CD4-positive, alpha-beta T cell treated with Interleukin-21 for 1 hour (primary cell): ENCODE measurements at regions not wholly inside any gene's neighbourhood (a gene's known extent, or its start where the extent isn't known, plus 50 kb on each side); places are given as distances from the start of the nearest gene placed in this dataset.

Experiments
- DNase-seq: peaks from one replicate; pipeline ENCODE4 v3.0.0-alpha.2; 2020

DNA sequence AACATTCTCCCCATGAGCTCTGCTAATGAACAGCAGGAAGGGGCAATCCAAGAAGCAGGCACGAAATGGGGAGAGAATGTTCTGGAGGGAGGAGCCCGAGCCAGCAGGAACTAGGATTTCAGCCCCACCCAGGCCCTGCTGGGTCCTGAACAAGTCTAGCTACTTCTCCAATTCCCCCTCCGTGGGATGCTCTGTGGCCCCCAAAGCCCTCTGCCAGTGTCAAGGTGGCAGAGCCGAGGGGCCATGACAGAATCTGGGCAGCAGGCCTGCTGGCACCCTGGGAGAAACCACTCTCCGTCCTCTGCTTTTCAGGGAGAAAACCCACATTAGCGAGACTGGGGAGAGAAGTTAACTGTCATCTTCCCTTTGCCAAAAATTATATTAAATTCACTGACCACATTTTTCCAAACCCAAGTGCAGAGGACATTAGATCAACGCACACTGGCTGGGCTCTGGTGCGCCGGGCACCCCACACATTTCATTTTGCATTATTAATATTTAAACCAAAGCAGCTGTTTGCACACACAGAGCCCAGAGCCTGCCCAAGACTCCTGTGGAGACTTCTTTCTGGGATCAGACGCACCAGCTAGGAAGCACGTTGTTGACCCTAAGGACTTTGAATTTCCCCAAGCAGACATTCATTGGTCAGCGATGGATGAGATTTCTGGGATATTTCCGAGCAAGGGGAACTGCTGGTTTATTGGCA, 80.2 kb upstream of the PKDCC start:
- DNase-seq, result no peak

DNA sequence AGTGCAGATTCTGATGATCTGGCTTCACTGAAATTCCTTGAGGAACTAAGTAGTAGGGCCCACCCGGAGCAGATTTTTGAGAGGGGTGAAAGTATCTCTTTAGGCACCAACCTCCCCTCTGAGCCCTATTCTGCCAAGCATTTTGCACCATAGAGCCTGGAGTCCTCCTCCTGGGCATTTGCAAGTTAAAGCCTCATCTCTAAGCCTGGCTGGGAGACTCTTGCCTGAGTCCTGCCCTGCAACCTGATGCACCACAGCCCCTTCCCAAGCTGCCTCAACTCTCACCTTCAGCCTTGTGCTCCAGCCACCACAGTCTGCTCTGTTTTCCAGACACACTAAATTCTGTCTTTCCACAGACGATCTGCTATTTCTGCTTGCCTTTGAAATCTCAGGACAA, 79.6 kb upstream of the PKDCC start:
- DNase-seq, result no peak

DNA sequence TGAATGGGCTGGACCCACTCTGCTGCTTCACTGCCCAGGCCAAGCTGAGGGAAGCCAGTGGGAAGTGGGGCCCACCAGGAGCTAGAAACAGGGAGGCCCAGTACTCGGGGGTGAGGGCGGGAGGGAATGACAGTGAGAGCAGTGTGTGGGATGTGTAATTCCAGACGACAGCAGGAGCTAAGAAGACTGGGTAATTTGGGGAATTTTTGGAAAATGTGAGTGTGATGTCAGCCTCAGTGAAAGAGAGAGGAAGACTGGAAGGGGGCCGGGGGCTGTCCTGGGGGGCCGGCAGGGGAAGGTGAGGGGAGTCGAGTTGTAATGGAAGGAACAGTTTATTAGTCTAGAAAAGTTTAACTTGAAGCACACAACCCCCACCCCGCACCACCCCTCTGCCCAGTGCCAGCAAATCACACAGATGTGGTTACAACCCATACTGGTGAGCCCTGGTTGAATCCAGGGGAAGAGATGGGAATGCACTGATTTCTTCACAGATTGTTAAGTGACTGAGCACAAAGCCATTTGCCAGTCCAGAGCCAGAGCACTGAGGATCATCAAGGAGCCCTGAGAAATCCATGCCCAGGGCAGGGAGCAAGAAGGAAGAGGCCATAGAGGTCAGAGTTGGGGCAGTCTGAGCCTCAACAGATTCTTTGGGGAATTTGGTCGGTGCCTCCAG, 76.7 kb upstream of the PKDCC start:
- DNase-seq, result no peak

DNA sequence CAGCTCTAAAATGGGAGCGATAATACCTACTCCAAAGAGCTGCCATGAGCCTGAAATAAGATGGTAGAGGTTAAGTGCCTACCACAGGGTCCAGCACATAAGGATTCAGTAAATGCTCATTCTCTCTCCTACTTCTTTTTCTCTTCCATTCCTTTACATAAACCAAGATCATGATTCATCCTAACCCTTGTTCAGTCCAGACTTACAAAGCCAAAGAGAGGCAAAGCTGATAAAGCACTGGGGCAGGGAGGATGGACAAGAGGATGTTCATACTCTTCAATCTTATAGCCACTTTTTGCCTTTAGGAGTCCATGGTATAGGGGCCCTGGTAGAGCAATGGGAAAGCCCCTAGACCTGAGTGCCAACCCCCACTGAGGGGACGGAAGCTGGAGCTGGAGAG, 75.6 kb upstream of the PKDCC start:
- no peak for DNase-seq

DNA sequence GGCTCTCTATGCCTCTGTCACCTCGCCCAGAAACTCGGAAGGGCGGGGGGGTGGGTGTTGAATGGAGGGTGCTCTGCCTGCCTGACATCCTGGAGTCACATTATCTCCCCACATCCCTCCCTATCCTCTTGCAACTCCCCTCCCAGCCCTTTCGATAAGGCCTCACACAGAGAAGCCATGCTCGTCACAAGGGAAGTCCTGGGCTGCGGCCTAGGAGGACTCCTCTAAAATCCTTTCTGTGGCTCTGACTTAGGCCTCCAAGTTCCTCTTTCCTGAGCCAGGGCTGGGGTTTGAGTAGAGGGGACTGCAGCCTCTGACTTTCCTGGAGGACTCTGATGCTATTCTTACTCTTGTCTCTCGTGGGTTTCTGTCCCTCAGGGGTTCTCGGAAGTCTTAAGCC, 75.0 kb upstream of the PKDCC start:
- DNase-seq, result no peak

DNA sequence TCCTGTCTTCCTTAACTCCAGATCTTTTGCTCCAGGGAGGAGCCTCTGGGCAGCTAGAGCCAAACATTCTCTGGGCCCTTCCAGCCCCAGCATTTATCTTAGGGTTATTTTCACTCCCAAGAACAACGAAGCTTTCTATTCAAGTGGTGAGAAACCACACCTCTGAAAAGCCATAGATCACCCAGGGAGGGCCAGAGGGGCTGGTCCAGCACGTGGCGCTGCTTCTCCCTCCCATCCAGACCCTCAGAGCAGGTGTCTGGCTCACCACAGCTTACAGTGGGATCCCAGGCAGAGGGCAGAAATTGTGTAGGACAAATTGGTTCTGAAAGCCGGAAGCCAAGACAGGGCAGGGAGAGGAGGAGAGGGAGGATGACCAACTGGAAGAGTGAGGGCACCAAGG, 74.0 kb upstream of the PKDCC start:
- DNase-seq, result no peak

DNA sequence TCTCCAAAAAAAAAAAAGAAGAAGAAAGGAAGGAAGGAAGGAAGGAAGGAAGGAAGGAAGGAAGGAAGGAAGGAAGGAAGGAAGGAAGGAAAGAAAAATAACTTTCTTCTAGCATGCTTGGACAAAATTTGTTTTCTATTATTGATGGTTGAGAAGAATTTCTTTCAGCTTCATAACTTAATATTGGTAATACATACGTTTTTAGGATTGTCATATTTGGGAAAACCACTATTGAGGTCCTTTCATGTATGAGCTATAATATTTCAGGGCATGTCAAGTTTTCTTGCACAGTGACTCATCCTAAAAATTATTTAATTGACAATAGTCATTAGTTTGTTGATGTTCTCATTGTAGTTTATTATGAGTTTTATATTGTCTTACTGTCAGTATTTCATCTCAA, 66.4 kb upstream of the PKDCC start:
- DNase-seq, result no peak

DNA sequence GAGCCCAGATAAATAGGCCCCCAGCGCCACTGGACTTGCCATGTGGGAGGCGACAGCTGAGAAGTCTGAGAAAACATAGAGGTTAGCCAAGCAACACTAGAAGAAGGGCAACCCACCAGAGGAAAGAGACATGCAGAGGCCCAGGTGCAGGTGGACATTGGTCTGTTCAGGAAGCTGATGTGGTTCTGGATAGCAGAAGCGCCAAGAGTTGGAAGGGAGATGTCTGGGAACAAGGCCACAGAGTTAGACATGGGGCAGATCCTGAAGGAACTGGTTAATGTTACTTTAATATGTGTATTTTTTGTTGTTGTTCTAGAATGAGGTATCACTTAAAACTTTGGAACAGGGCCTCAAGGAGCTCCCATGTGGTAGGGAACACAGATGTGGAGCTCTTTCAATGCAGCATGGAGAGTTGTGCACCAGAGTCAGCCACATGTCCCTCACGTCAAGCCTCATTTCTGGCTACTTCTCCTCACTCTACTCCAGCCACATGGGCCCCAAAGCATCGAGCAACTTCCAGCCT, 62.2 kb upstream of the PKDCC start:
- DNase-seq, result no peak

DNA sequence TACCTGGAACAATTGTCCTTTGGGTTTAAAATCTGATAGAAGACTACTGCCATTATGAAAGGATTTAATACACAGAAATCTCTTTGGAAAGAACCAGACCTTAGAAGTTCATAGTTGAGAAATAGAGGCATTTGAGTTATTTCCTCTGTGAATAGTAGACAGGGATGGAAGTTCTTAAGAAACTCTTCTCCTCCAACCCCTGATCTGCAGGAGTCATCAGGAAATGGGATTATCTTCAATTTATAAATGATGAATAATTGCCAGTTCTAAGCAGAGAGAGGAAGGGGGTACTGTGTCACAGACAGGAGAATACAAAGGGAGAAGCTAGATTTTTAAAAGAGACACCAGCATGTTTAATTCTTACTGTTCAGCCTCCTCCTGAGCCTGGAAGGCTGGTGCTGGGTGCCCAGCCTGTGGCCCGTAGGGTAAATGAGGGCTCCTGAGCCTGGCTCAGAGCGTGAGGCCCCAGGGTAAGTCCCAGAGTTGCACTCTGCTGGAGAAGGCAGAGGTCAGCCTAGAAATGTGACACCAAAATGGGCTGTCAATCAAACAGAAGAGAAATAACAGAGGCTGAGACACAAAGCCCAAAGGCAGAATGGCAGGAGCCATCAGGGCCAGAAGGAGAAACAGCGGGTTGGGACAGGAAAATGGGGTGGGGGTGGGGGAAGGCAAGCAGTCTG, 58.2 kb upstream of the PKDCC start:
- no peak for DNase-seq

DNA sequence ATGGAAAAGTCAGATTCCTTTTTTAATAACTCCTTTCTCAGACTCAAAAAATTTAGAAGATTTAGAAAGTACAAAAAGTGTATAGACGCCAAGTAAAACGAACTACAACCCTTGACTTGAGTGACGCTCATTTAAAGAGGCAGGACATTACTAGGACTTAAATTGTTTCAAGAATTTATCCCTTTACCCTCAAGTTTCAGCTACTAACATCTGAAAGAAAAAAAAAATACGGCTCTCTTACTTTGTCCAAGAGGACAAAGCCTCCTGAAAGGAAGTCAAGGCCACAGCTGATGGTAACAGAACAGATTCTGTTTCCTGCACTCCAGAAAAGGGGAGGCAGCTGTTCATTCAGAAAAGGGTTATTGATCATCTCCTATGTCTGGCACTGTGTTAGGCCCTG, 57.6 kb upstream of the PKDCC start:
- no peak for DNase-seq

DNA sequence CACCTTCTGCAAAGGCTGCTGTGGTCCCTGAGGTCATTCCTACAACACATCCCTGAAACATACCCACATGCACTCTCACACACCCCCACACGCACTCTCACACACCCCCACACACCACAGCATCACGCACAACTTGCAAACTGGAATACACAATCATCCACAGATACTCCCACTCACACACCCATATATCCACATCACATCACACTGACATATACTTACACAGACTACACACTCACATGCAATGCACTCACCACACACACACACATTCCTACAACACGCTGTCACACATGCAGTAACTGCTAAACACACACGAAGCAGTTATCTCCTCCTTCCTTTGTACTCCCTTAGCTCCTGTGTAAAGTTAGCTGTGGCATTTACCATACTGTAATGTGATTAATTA, 57.1 kb upstream of the PKDCC start:
- no peak for DNase-seq

DNA sequence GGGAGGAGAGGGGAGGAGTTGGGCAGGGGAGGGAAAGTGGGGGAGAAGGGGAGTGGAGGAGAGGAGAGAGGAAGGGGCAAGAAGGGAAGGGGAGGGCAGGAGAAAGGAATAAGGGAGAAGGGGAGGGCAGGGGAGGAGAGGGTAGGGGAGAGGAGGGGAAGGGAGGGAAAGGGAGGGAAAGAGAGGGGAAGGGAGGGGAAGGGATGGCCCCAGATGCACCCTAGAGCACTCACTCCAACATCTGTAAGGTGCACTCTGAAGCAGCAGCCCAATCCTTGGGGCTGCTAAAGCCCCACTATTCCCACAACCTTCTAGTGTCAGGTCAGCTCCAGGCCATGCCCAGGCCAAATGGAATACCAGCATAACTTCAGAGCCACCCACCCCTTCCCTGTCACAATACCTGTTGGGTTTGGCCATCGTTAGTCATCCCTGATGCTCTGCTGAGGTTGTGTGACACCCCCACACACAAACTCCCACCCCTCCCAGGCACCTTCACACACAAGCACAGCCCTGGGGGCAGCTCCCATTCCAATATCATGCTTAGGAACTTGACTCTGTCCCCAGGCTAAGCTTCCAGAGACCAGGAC, 55.7 kb upstream of the PKDCC start:
- no peak for DNase-seq

DNA sequence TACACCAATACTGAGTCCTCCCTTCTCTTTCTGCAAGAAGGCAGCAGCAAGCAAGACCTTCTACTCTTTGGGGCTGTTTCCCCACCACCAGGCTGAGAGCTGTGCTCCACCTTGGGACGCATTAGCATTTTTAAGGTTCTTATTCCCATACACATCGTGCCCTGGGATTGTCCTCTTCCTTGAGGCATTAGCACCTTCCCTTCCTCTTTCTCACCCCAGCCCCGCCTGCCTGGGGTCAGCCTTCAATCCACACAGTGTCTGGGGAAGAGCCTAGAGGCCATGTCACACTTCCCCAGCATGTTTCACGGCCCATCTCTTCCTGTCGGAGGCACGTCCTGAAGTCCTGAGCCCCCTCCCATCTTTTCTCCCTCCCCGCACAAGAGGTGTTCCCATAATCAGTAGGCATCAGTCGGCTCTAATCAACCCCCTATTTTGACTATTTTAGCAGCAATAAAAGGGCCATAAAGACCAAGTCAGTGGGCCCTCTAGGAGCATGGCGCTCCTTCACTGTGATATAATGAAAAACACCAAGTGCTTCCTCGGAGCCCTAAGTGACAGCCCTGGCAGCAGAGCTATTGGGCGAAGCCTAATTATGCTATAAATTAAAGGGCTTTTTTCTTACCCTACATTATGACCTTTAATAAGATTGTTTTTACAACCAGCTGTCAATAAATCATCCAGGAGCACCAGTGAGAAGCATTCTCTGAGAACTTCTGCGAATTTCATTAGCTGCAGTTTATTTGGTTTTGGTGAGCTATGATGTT, 55.0 kb upstream of the PKDCC start:
- DNase-seq, result no peak

DNA sequence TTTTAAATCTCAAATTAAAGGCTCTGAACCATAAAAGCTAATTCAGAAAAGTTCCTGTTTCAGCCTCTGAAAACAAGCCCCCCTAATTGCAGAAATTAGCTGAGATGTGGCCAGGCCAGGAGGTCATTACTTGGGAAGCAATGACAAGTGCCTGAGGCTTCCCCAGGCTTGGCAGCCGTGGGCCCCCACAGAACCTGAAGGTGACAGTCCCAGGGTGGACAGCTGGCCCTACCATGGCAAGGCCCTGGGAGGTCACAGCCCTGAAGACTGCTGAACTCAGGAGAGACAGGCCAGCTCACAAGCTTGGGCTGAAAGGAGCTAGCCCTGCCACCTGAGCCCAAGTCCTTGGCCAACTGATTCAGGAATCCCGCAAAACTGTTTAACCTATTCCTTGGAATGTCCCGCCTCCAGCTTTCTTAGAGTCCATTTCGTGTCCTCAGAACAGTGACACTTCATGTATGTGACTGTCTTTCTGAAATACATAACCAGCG, 54.3 kb upstream of the PKDCC start:
- no peak for DNase-seq

DNA sequence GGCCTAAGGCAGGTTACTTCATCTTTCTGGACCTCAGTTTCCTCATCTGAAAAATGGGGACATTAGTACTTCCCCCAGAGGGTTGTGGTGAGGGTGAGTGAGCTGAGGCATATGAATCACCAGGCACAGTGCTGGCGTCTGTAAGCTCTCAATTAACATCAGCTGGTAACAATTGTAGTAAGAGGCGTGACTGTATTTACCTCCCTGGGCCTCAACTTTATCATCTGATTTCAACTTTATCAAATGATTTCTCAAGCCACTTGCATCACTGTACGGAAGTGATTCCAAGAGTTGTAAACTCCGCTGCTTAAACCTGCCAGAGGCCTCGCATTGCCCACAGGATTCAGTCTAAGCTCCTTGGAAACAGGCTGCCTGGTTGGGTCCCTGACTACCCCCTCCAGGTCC, 53.6 kb upstream of the PKDCC start:
- no peak for DNase-seq

DNA sequence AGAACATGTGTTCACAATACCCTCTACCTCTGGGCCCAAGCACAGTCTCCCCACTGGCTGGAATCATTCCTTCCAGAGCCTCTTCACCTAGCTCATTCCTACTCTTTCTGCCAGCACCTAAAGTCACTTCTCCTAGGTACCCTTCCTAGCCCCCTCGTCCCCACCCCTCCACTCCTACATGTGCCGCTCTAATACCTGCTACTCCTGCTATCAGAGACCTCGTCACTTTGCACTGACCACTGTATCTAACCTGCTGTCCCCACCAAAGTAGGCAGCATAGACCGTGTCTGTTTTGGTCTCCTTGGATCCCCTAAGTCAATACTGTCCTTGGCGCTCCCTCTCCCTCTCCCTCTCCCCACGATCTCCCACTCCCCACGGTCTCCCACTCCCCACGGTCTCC, 53.2 kb upstream of the PKDCC start:
- no peak for DNase-seq

DNA sequence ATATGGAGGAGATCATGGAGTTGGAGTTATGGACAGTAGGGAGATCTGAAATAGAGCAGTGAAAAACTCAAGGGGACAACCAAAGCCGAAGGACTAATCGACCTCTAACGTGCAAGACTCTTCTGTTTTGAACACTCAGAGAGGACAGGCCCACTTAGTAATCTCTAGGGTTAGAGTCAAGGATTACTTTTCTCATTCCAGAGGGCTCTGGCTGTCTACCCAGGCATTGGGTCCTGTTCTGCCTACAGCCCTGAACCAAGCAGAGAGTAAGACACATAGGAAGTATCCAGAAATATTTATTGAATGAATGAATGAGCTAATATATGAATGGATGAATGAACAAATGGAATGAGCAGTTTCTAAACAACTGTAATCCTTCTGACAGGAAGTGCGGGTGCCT, 50.3 kb upstream of the PKDCC start:
- no peak for DNase-seq
